PFSK-1 (cell line): ENCODE measurements at regions not wholly inside any gene's neighbourhood (a gene's known extent, or its start where the extent isn't known, plus 50 kb on each side); places are given as distances from the start of the nearest gene placed in this dataset.

Experiments used
- POLR2AphosphoS5 ChIP-seq: IDR thresholded peaks from 2 replicates; pipeline ENCODE4 v1.6.1; 2012; ENCODE audit warnings: low read depth, mild to moderate bottlenecking, control low read depth, low read length, moderate library complexity
- SIN3A ChIP-seq: IDR thresholded peaks from 2 replicates; pipeline ENCODE4 v1.6.1; 2012; ENCODE audit warnings: mild to moderate bottlenecking, low read length, moderate library complexity, borderline replicate concordance; ENCODE audit not compliant: insufficient read depth
- TF ChIP-seq, protein P1 (sequence below), 2 experiments: IDR thresholded peaks; 2 replicates each; pipeline versions ENCODE4 v1.6.1 to v1.8.0; 2011 to 2012; ENCODE audit warnings: low read depth in 2 of 2, low read length in 2 of 2, control low read depth in 1 of 2, inconsistent platforms in 1 of 2, mild to moderate bottlenecking in 1 of 2, moderate library complexity in 1 of 2; ENCODE audit not compliant: insufficient read depth in 1 of 2

DNA sequence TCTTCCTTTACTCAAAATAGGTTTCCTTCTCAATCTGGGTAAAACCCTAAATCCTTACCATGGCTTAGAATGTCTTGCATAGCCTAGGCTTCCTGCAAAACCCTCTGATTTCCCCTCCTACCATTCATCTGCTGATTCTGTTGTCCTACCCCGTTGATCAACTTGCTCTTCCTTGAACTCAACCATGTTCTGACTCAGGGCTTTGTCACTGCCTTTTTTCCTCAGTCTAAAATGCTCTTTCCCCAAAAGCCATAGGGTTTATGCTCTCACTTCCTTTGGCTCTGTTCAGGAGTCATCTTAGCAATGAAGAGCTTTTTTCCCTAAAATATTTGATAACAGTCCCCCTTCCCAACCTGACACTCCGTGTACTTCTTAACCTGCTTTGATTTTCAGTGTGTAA, 79.4 kb upstream of the IZUMO3 start:
- TF ChIP-seq SIN3A (no peak), POLR2AphosphoS5 (no peak)
- TF ChIP-seq, protein P1, sequence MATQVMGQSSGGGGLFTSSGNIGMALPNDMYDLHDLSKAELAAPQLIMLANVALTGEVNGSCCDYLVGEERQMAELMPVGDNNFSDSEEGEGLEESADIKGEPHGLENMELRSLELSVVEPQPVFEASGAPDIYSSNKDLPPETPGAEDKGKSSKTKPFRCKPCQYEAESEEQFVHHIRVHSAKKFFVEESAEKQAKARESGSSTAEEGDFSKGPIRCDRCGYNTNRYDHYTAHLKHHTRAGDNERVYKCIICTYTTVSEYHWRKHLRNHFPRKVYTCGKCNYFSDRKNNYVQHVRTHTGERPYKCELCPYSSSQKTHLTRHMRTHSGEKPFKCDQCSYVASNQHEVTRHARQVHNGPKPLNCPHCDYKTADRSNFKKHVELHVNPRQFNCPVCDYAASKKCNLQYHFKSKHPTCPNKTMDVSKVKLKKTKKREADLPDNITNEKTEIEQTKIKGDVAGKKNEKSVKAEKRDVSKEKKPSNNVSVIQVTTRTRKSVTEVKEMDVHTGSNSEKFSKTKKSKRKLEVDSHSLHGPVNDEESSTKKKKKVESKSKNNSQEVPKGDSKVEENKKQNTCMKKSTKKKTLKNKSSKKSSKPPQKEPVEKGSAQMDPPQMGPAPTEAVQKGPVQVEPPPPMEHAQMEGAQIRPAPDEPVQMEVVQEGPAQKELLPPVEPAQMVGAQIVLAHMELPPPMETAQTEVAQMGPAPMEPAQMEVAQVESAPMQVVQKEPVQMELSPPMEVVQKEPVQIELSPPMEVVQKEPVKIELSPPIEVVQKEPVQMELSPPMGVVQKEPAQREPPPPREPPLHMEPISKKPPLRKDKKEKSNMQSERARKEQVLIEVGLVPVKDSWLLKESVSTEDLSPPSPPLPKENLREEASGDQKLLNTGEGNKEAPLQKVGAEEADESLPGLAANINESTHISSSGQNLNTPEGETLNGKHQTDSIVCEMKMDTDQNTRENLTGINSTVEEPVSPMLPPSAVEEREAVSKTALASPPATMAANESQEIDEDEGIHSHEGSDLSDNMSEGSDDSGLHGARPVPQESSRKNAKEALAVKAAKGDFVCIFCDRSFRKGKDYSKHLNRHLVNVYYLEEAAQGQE (IDR thresholded peaks at IDR 0.05; ENCODE audit: insufficient read depth in 1 of 2, low read depth in 2 of 2, low read length in 2 of 2), result no peak
